ENCODE measurements at regions not wholly inside any gene's neighbourhood (a gene's known extent, or its start where the extent isn't known, plus 50 kb on each side); places are given as distances from the start of the nearest gene placed in this dataset.

GRCh38 chr16:7272567-7273158, 60.0 kb upstream of the RBFOX1 start:
- dilution Hi-C loops (cut with MboI; ENCODE audit: extremely low pct_ligation_motif_present, low sequenced_read_pairs), result no loop called here
- Histone ChIP-seq H2AFZ (ENCODE audit: low read depth, low read length) (no peak overlapping the region), H3K27ac (ENCODE audit: insufficient read depth, low read depth, low read length) (no peak overlapping the region), H3K36me3 (ENCODE audit: control insufficient read depth in 2 of 2, extremely low read depth in 1 of 2, insufficient read depth in 2 of 2, low read length in 2 of 2) (no peaks in the 10 kb centered on the region), H3K27me3 (ENCODE audit: control insufficient read depth in 2 of 2, insufficient read depth in 2 of 2, low read length in 2 of 2) (no peaks in the 10 kb centered on the region), H3K4me2 (ENCODE audit: insufficient read depth, low read length) (no peak overlapping the region), H4K20me1 (replicated peaks; ENCODE audit: control insufficient read depth, extremely low read depth, insufficient read depth, low read length) (peaks cover 2% of the 10 kb centered on the region), H3K9me1 (replicated peaks; ENCODE audit: control insufficient read depth, extremely low read depth, insufficient read depth, low read length) (no peaks in the 10 kb centered on the region), H3K79me2 (ENCODE audit: control insufficient read depth, insufficient read depth, low read length) (no peaks in the 10 kb centered on the region), H3K4me3 (replicated peaks in 1 of 3; ENCODE audit: insufficient read depth in 1 of 3, low read depth in 1 of 3, low read length in 3 of 3) (no peak overlapping the region), H3K9me3 (replicated peaks; ENCODE audit: control insufficient read depth, insufficient read depth, low read length) (peaks cover 9% of the 10 kb centered on the region), H3K9ac (replicated peaks; ENCODE audit: extremely low read depth, insufficient read depth, low read length) (no peak overlapping the region), H3K4me1 (ENCODE audit: control insufficient read depth, extremely low read depth, insufficient read depth, low read length) (no peaks in the 10 kb centered on the region)
- no peak for DNase-seq (ENCODE audit: low read depth, low spot score)
- ChIA-PET POLR2A (no interaction called here), CTCF (no interaction called here)
- BruUV-seq (replicated peaks), result no TSS peak
- no peak for TF ChIP-seq EZH2 (IDR thresholded peaks at IDR 0.05; ENCODE audit: borderline replicate concordance, low read depth, low read length, severe bottlenecking)
- TF ChIP-seq FOS (IDR thresholded peaks at IDR 0.05; ENCODE audit: borderline replicate concordance, insufficient read depth, low read length), result no peak
- no peak for TF ChIP-seq JUN (IDR thresholded peaks at IDR 0.05; ENCODE audit: borderline replicate concordance, insufficient read depth, insufficient read length, low read depth)
- FAIRE-seq, result no peak
- intact Hi-C loops (cut with micrococcal nuclease), result no loop called here

- Histone ChIP-seq H3K9ac (replicated peaks; ENCODE audit: extremely low read depth, insufficient read depth, low read length) (no peak overlapping the region), H3K27ac (ENCODE audit: insufficient read depth, low read depth, low read length) (no peak overlapping the region), H3K27me3 (ENCODE audit: control insufficient read depth in 2 of 2, insufficient read depth in 2 of 2, low read length in 2 of 2) (no peaks in the 10 kb centered on the region), H3K79me2 (ENCODE audit: control insufficient read depth, insufficient read depth, low read length) (no peaks in the 10 kb centered on the region), H3K9me1 (replicated peaks; ENCODE audit: control insufficient read depth, extremely low read depth, insufficient read depth, low read length) (no peaks in the 10 kb centered on the region), H2AFZ (ENCODE audit: low read depth, low read length) (no peak overlapping the region), H3K4me1 (ENCODE audit: control insufficient read depth, extremely low read depth, insufficient read depth, low read length) (no peaks in the 10 kb centered on the region), H3K9me3 (replicated peaks; ENCODE audit: control insufficient read depth, insufficient read depth, low read length) (peaks cover 9% of the 10 kb centered on the region), H3K4me3 (replicated peaks in 1 of 3; ENCODE audit: insufficient read depth in 1 of 3, low read depth in 1 of 3, low read length in 3 of 3) (no peak overlapping the region), H4K20me1 (replicated peaks; ENCODE audit: control insufficient read depth, extremely low read depth, insufficient read depth, low read length) (peaks cover 2% of the 10 kb centered on the region), H3K4me2 (ENCODE audit: insufficient read depth, low read length) (no peak overlapping the region), H3K36me3 (ENCODE audit: control insufficient read depth in 2 of 2, extremely low read depth in 1 of 2, insufficient read depth in 2 of 2, low read length in 2 of 2) (no peaks in the 10 kb centered on the region)
- no TSS peak for BruUV-seq (replicated peaks)
- TF ChIP-seq POLR2AphosphoS5 (IDR thresholded peaks at IDR 0.05; ENCODE audit: insufficient read depth, low read depth, low read length), result no peak
- no peak for TF ChIP-seq EZH2 (IDR thresholded peaks at IDR 0.05; ENCODE audit: borderline replicate concordance, low read depth, low read length, severe bottlenecking)
- TF ChIP-seq POLR2A (IDR thresholded peaks at IDR 0.05; ENCODE audit: low read depth, low read length), result no peak
- no peak for TF ChIP-seq JUN (IDR thresholded peaks at IDR 0.05; ENCODE audit: borderline replicate concordance, insufficient read depth, insufficient read length, low read depth)
- no peak for TF ChIP-seq CTCF (IDR thresholded peaks at IDR 0.05; ENCODE audit: extremely low read depth in 1 of 2, insufficient read depth in 1 of 2, low read depth in 1 of 2, low read length in 2 of 2)
- TF ChIP-seq GATA2 (IDR thresholded peaks at IDR 0.05; ENCODE audit: insufficient read depth, insufficient read length, low read depth, low read length), result no peak
- TF ChIP-seq FOS (IDR thresholded peaks at IDR 0.05; ENCODE audit: borderline replicate concordance, insufficient read depth, low read length), result no peak
- no peak for TF ChIP-seq MAX (IDR thresholded peaks at IDR 0.05; ENCODE audit: insufficient read depth, insufficient read length)
- DNase-seq (ENCODE audit: low read depth, low spot score) (no peak), FAIRE-seq (no peak)
- intact Hi-C loops (cut with micrococcal nuclease) (no loop called here), dilution Hi-C loops (cut with MboI; ENCODE audit: extremely low pct_ligation_motif_present, low sequenced_read_pairs) (no loop called here)
- POLR2A ChIA-PET, result no interaction called here
- CTCF ChIA-PET, result no interaction called here
These were observed 61.2 kb upstream of the RBFOX1 start for GRCh38 chr16:7271486-7271885.
